DOHH2 (cell line): ENCODE measurements at regions not wholly inside any gene's neighbourhood (a gene's known extent, or its start where the extent isn't known, plus 50 kb on each side); places are given as distances from the start of the nearest gene placed in this dataset.

Experiments
- H3F3A ChIP-seq: fragments of 200-600 bp; sonication (generic), shearing (Covaris generic); 2 replicates; pipeline ENCODE4 v1.6.0; 2016; ENCODE audit warnings: antibody characterized with exemption, mild to moderate bottlenecking; ENCODE audit not compliant: control insufficient read depth, insufficient read depth
- H3K27ac ChIP-seq: fragments of 200-600 bp; sonication (generic); 2 replicates; pipeline ENCODE4 v1.5.1; 2014; ENCODE audit warnings: low read depth, mild to moderate bottlenecking, low read length, moderate library complexity
- H3K27me3 ChIP-seq: fragments of 200-600 bp; sonication (generic); 2 replicates; pipeline ENCODE4 v1.6.1; 2014; ENCODE audit warnings: mild to moderate bottlenecking, low read length, mixed read lengths; ENCODE audit not compliant: control insufficient read depth
- H3K36me3 ChIP-seq: fragments of 200-600 bp; sonication (generic); 2 replicates; pipeline ENCODE4 v1.6.1; 2014; ENCODE audit warnings: mild to moderate bottlenecking, low read length, moderate library complexity, mixed read lengths; ENCODE audit not compliant: control insufficient read depth
- H3K4me1 ChIP-seq: fragments of 200-600 bp; sonication (generic); 2 replicates; pipeline ENCODE4 v1.6.1; 2014; ENCODE audit warnings: mild to moderate bottlenecking, low read length, mixed read lengths; ENCODE audit not compliant: control insufficient read depth
- H3K4me2 ChIP-seq: fragments of 200-600 bp; sonication (generic); 2 replicates; pipeline ENCODE4 v1.6.0; 2014; ENCODE audit warnings: mild to moderate bottlenecking, low read length, moderate library complexity
- H3K4me3 ChIP-seq: fragments of 200-600 bp; sonication (generic); 2 replicates; pipeline ENCODE4 v1.5.1; 2014; ENCODE audit warnings: mild to moderate bottlenecking, low read length, mixed read lengths
- H3K79me2 ChIP-seq: fragments of 200-600 bp; sonication (generic); 2 replicates; pipeline ENCODE4 v1.6.1; 2014; ENCODE audit warnings: mild to moderate bottlenecking, low read length, mixed read lengths; ENCODE audit not compliant: control insufficient read depth
- H3K9me2 ChIP-seq: fragments of 200-600 bp; sonication (generic); replicated peaks from 2 replicates; pipeline ENCODE4 v1.6.1; 2014; ENCODE audit warnings: mild to moderate bottlenecking, low read length, mixed read lengths; ENCODE audit not compliant: control insufficient read depth
- H3K9me3 ChIP-seq: fragments of 200-600 bp; sonication (generic); 2 replicates; pipeline ENCODE4 v1.6.1; 2014; ENCODE audit warnings: antibody characterized with exemption, low read length, mixed read lengths; ENCODE audit not compliant: control insufficient read depth, insufficient read depth
- H4K20me1 ChIP-seq: fragments of 200-600 bp; sonication (generic); 2 replicates; pipeline ENCODE4 v1.6.0; 2014; ENCODE audit warnings: low read depth, mild to moderate bottlenecking, antibody characterized with exemption, low read length, moderate library complexity; ENCODE audit not compliant: control insufficient read depth, insufficient read depth
- EZH2phosphoT487 ChIP-seq: fragments of 200-600 bp; sonication (generic); IDR thresholded peaks from 2 replicates; pipeline ENCODE4 v1.6.1; 2017; ENCODE audit warnings: borderline replicate concordance, mild to moderate bottlenecking, antibody characterized with exemption, low read length, moderate library complexity, mixed read lengths
- TF ChIP-seq, protein P1 (sequence below): fragments of 200-600 bp; sonication (generic); IDR thresholded peaks from one replicate; pipeline ENCODE4 v1.5.1; 2014; ENCODE audit warnings: antibody characterized with exemption, mild to moderate bottlenecking, low read depth, low read length; ENCODE audit not compliant: poor library complexity, severe bottlenecking

- Histone ChIP-seq H3K9me3 (no peaks in the 10 kb centered on the region), H3K27ac (no peak overlapping the region), H4K20me1 (no peaks in the 10 kb centered on the region), H3K4me3 (no peak overlapping the region), H3F3A (no peaks in the 10 kb centered on the region), H3K4me2 (no peak overlapping the region), H3K36me3 (no peaks in the 10 kb centered on the region), H3K79me2 (no peaks in the 10 kb centered on the region), H3K27me3 (no peaks in the 10 kb centered on the region), H3K9me2 (no peaks in the 10 kb centered on the region), H3K4me1 (no peaks in the 10 kb centered on the region)
- TF ChIP-seq, protein P1, sequence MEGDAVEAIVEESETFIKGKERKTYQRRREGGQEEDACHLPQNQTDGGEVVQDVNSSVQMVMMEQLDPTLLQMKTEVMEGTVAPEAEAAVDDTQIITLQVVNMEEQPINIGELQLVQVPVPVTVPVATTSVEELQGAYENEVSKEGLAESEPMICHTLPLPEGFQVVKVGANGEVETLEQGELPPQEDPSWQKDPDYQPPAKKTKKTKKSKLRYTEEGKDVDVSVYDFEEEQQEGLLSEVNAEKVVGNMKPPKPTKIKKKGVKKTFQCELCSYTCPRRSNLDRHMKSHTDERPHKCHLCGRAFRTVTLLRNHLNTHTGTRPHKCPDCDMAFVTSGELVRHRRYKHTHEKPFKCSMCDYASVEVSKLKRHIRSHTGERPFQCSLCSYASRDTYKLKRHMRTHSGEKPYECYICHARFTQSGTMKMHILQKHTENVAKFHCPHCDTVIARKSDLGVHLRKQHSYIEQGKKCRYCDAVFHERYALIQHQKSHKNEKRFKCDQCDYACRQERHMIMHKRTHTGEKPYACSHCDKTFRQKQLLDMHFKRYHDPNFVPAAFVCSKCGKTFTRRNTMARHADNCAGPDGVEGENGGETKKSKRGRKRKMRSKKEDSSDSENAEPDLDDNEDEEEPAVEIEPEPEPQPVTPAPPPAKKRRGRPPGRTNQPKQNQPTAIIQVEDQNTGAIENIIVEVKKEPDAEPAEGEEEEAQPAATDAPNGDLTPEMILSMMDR, result no peak
- TF ChIP-seq EZH2phosphoT487, result no peak
These were observed 1276.1 kb downstream of the PCDH7 start for GRCh38 chr4:31995943-31996901.

GRCh38 chr4:31998807-31999206 is 1278.6 kb downstream of the PCDH7 start:
- no peaks in the 10 kb centered on the region for H3K27me3 ChIP-seq
- H3K9me2 ChIP-seq, result no peaks in the 10 kb centered on the region
- no peak overlapping the region for H3K27ac ChIP-seq
- TF ChIP-seq, protein P1, result no peak
- TF ChIP-seq EZH2phosphoT487, result no peak
- no peaks in the 10 kb centered on the region for H3K4me1 ChIP-seq
- H3K79me2 ChIP-seq, result no peaks in the 10 kb centered on the region
- no peaks in the 10 kb centered on the region for H3F3A ChIP-seq
- no peaks in the 10 kb centered on the region for H3K9me3 ChIP-seq
- H3K4me3 ChIP-seq, result no peak overlapping the region
- no peaks in the 10 kb centered on the region for H3K36me3 ChIP-seq
- no peak overlapping the region for H3K4me2 ChIP-seq
- no peaks in the 10 kb centered on the region for H4K20me1 ChIP-seq

DNA sequence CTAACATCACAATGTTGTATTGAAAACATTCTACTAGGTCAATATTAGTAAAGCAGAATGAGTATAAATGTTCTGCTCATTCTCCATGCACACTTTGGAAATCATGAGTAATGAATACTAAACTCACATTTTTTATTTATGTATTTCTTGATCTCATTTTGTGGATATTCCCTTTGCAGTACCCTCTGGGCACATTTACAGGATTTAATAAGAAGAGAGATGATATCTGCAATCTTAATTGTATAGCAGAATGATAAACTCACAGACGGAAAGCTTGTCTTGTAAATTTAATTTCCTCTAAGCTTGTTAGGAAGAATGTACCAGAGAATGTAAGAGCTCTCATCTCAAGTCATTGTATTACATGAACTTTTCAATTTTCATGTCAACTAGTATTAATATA is 1279.7 kb downstream of the PCDH7 start:
- H3K79me2 ChIP-seq, result no peaks in the 10 kb centered on the region
- no peaks in the 10 kb centered on the region for H3K9me2 ChIP-seq
- no peaks in the 10 kb centered on the region for H3K36me3 ChIP-seq
- TF ChIP-seq EZH2phosphoT487, result no peak
- TF ChIP-seq, protein P1, result no peak
- no peaks in the 10 kb centered on the region for H3F3A ChIP-seq
- H3K27ac ChIP-seq, result no peak overlapping the region
- H3K27me3 ChIP-seq, result no peaks in the 10 kb centered on the region
- no peaks in the 10 kb centered on the region for H3K4me1 ChIP-seq
- no peaks in the 10 kb centered on the region for H4K20me1 ChIP-seq
- H3K9me3 ChIP-seq, result no peaks in the 10 kb centered on the region
- H3K4me2 ChIP-seq, result no peak overlapping the region
- no peak overlapping the region for H3K4me3 ChIP-seq
